SK-N-DZ (cell line): ENCODE measurements at regions not wholly inside any gene's neighbourhood (a gene's known extent, or its start where the extent isn't known, plus 50 kb on each side); places are given as distances from the start of the nearest gene placed in this dataset.
A peak's percentile ranks its signal among the peaks of the same experiment; 100 is the strongest.
"Not testable (repeated sequence)": the region's sequence is repeated elsewhere in the genome, so short reads cannot be mapped to it uniquely, and the experiment has no call there.

Experiments
- DNase-seq: peaks from one replicate; pipeline ENCODE4 v3.0.0-alpha.2; 2015; ENCODE audit warnings: low spot score

GRCh38 chr5:52605317-52606313 is 182.1 kb upstream of the ITGA1 start:
- peak; percentile 93 for DNase-seq

DNA sequence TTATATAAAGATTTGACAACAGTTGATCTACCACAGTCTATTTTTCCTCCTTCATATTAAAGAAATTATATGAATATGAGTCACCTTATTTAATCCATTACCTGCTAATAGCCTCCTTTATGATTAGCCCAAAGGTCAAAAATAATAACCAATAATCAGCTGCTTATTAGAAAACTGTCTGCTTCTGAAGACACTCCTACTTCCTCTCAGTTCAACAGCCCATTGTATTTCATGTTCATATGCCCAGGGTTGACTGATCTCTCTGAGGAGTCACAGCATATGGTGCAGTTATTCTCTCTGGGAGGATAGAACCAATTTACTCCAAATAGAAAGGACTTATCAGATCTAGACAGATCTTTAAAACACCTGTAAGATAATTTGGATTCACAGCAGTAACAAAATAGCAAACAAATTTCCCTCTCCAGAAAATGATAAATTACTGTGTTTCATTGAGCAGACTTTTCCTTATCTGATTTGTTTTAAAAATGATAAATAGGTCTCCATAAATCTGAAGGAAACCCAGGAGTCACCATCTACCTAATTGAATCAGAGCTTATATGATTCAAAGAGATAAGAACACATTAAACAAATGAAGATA is 180.4 kb upstream of the ITGA1 start:
- peak; percentile 96 for DNase-seq

- DNase-seq: no peak
Measured at GRCh38 chr5:52620315-52620714, 167.4 kb upstream of the ITGA1 start.

DNA sequence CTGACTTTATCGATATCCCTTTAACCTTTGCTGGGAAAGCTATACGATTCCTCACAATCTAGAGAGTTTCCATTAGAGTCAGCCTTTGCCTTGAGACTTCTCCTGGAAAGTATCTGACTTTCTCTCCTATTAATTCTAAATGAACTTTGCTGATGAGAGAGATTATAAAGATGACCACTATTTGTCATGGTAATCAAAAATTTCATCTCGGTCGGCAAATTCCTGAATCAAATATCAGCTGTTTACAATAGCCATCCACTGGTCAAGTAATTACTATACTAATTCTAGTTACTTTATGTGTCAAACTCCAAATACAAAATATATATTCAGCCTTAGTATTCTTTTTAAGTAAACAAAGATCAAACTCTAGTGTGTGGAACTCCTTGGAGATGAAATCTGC is 164.4 kb upstream of the ITGA1 start:
- no peak for DNase-seq

DNA sequence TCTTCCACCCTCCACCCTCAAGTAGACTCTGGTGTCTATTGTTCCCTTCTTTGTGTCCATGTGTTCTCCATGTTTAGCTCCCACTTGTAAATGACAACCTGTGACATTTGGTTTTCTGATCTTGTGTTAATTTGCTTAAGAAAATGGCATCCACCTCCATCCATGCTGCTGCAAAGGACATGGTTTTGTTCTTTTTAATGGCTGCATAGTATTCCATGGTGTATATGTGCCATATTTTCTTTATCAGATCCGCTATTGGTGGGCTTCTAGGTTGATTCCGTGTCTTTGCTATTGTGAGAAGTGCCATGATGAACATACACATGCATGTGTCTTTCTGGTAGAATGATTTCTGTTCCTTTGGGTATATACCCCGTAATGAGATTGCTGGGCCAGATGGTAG is 163.4 kb upstream of the ITGA1 start:
- no peak for DNase-seq

DNA sequence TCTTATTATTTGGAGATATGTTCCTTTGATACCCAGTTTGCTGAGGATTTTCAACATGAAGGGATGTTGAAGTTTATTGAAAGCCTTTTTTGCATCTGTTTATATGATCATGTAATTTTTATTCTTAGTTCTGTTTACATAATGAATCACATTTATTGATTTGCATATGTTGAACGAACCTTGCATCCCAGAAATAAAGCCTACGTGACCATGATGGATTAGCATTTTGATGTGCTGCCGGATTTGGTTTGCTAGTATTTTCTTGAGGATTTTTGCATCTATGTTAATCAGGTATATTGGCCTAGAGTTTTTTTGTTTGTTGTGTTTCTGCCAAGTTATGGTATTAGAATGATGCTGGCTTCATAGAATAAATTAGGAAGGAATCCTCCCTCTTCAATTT is 161.4 kb upstream of the ITGA1 start:
- no peak for DNase-seq

DNA sequence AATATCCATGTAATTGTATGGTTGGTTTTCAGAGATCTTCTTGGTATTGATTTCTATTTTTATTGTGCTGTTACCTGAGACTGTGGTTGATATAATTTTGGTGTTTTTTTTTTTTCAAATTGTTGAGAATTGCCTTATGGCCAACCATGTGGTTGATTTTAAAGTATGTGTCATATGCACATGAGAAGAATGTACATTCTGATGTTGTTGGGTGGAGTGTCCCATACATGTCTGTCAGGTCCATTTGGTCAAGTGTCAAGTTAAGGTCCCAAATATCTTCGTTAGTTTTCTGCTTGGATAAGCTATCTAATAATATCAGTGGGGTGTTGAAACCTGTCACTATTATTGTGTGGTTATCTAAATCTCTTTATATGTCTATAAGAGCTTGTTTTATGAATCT is 160.0 kb upstream of the ITGA1 start:
- DNase-seq: no peak

- DNase-seq: no peak
Measured at GRCh38 chr5:52632281-52632680, 155.4 kb upstream of the ITGA1 start.

GRCh38 chr5:52634171-52634570 is 153.5 kb upstream of the ITGA1 start:
- DNase-seq: not testable (repeated sequence)

GRCh38 chr5:52638732-52639131 is 149.0 kb upstream of the ITGA1 start:
- no peak for DNase-seq

DNA sequence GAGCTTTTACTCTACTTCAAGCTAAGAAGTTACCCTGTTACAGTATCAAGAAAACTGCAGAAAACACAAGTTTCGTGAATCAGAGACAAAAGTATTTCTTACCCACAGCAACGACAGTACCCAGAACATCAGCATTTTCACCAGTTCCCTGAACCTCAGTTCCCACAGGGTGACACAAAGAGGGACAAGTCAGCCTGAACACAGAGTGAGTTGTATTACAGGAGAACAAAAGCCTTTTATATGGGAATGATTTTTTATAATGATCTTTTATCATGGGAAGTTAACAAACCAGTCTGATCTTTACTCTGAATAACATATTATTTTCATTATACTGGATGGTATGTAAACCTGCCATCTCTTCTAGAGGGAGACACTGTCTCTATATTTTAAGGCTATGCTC is 139.0 kb upstream of the ITGA1 start:
- DNase-seq: no peak

DNA sequence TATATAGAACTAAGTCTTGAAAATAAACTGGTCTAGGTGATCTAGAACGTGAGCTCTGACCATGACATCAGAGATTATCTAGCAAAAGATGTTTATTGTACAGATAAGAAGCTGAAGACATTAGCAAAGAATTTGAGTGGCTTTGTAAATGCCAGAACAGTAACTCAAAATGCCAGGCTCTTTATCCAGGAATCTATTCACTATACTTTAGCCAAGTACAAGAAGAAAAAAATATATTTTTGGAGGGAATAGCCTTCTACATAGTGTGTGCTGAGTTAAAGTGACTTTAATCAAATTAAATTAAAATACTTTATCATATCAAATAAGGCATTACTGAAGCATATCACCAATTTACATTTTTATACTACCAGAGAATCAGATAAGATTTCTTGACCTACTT is 132.6 kb upstream of the ITGA1 start:
- no peak for DNase-seq

DNA sequence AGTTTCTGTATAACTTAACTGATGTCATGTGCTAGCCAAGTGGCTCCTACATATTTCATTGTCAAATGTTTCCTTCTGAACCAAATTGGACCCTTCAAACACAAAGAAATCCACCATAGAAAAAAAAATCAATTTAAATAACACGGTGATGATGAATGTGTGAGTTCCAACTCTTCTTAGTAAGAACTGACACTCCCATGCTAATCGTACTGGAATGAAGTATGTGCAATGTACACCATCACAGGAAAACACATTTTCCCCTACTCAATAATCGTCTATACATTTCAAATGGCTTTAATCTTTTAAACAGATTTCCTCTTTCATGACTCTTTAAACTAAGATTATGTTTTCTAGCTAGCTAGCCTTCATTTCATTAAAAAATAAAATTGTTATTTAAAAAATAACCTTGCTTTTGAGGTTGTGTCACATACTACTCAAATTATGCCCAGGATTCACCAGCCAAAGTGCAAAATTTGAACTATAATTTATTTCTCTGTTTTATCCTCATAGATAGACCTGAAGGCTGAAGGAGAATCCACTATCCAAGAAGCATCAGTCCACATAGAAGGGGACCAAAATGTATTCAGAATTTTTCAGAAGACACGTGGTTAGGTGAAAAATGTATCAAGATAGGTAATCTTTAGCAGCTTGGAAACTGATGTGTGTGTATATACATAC is 131.0 kb upstream of the ITGA1 start:
- DNase-seq: no peak

DNA sequence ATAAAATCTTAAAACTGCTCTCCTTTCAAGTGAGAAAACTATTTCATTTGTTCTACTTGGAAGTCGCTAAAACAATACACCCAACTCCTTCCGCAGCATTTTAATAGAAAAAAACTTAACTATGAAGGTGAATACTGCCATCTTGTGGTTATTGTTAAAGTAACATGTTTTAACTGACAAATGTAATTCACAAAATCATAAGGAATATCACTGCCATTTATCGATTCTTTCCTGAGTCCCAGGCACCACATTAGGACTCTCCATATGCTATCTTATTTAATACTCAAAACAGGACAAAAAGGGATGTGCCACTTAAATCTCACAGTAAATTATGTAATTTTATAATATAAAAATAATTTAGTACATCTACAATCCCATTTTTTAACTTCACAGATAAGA is 130.5 kb upstream of the ITGA1 start:
- DNase-seq: peak; percentile 78

DNA sequence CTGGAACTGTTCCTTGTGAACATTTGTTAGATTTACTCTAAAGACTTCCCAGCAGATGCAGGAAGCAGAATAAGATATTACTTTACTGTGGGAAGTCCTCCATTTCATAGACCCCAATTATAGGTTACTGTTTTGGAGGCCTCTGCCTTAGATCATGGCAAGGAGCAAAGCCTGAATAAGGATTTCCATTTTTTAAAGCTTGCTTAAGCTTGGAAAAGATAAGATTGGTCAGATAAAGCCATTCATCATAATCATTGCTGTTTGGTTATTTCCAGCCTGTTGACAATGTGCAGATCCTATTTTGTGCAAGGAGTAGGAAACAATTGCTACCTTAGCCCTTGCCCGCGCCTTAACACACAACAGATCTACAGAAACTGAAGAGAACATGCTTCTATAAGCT is 129.5 kb upstream of the ITGA1 start:
- peak; percentile 97 for DNase-seq

DNA sequence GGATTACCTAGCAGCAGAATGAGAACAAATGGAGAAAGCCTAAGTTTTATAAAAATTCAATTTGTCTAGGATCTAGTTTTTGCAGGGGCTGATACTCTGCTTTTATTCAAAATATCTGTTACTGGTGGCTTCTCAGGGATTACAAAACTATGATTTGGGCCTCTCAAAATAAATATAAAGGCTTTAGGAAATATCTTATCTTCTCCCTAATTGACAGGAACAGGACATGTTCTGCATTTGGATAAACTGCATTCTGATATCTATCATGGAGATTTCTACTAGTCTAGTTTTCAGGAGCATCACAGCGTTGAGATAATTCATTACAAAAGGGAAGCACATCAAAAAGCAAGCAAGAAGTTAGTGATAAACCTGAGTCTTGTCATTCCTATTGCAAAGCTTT is 127.1 kb upstream of the ITGA1 start:
- no peak for DNase-seq

GRCh38 chr5:52661903-52662595 is 125.7 kb upstream of the ITGA1 start:
- no peak for DNase-seq

- DNase-seq: peak; percentile 54
Measured at GRCh38 chr5:52665559-52665958, 122.2 kb upstream of the ITGA1 start.

DNA sequence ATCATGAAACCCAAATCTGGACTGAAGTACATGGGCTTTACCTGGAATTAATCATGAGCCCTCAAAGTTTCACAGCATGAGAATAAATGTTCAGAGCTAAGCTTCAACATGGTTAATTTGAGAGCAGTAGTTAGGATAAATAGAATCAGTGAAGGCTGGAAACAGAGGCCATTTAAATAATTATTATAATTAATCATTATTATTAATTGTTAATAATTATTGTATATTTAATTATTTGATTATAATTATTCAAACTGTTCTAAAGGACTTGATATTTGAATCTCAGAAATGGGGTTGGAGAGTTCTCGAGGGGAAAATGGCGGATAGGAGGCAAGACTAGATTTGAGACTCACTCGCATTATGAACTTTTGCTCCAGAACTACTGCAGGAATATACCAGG is 119.6 kb upstream of the ITGA1 start:
- no peak for DNase-seq

DNA sequence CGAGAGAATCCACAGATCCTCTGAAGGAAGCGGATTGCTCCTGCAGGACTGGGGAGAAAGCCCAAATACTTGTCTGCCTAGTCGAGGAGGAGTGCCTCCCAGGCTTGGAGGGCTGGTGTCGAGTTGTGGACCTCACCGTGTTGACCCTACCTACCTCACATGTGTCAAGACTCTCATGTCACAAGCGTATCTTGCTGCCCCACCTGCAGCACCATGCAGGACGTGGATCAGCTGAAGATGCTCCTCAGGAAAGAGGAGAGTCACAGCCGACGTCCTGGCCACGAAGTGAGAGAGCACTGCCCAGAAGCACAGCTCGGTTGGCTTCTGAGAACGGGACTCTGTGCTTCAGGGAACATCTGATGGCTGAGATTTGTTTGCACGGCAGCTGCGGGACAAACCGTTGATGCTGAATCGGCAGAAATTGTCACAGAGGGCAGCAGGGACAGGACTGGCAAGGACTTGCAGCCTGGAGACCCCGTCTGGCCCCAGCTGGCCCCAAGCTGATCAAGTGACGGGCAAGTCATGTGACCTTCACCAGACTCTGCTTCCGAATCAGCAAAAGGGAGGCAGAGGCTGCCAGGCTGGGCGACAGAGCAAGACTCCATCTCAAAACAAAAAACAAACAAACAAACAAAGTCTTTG is 119.1 kb upstream of the ITGA1 start:
- DNase-seq: no peak

DNA sequence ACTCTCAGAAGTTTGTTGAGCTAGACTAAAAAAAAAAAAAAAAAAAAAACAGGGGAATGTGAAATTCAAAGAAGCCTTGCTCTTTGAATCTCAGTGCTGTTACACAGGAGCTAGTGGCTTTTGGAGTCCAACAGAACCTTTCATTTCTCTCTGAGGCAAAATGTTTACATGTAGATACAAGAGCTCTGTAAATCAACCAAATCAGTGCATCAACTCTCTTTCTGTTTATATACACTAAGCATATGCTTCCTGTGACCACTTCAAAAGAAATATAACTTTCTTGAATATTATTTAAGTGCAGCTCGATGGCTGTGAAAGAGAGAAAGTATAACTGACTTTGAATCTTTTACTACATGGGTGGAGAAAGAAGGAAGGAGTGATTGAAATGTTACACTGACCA is 115.3 kb upstream of the ITGA1 start:
- no peak for DNase-seq
